ENCODE measurements at regions not wholly inside any gene's neighbourhood (a gene's known extent, or its start where the extent isn't known, plus 50 kb on each side); places are given as distances from the start of the nearest gene placed in this dataset.

GRCh38 chr1:214943054-214943453, 139.5 kb upstream of the KCNK2 start:
- no peak for TF ChIP-seq CTCF (IDR thresholded peaks at IDR 0.05; ENCODE audit: low read depth, low read length)
- no peak for TF ChIP-seq EZH2phosphoT487 (IDR thresholded peaks at IDR 0.05; ENCODE audit: low read depth)

Data from OCI-LY3 (cell line).